COLO829 (cell line): ENCODE measurements at regions not wholly inside any gene's neighbourhood (a gene's known extent, or its start where the extent isn't known, plus 50 kb on each side); places are given as distances from the start of the nearest gene placed in this dataset.

Source experiments
- DNase-seq: peaks from one replicate; pipeline ENCODE4 v3.0.0; 2012; ENCODE audit warnings: low spot score

DNA sequence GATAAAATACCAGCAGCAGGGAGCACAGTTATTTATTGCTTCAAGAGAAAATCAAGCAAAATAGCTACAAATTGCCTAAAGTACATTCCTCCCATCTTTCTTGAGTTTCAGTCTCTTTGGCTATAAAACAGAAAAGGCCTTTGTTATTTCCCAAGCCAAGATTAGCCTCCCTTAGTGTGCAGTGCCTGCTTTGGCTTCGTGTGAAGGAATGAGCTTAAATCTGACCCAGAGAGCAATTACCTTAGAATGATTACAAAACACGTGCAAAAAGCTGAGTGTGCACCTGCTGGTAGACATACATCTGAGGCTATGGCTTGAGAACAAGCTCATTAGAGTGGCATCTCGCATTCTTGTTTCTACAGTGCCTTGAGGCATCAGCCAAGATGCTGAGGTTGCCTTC, 250.8 kb downstream of the C4orf33 start:
- no peak for DNase-seq

- DNase-seq = no peak
Measured at GRCh38 chr4:129350834-129351721, 255.1 kb downstream of the C4orf33 start.

DNA sequence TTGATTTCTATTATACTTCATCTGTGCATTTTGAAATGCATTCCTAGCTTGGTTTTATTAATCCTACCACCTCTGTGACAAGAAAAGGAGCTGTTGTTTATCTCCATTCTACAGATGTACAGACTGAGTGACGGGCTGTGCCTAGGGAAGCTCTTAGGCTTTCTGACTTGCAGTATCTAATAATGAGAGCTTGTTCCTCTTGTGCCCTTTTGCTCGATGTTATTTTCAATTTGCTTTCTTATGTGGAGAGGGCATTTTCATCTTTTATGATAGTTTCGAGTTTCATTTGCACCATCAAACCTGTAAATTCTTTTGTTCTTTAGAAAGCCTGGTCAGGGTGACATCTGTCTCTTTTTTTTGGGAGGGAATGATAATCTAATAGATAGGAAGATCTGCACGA, 256.5 kb downstream of the C4orf33 start:
- DNase-seq = no peak

GRCh38 chr4:129353490-129353889, 257.5 kb downstream of the C4orf33 start:
- no peak for DNase-seq

GRCh38 chr4:129355031-129355430, 259.1 kb downstream of the C4orf33 start:
- no peak for DNase-seq

- DNase-seq = no peak
Measured at GRCh38 chr4:129355516-129355915, 259.6 kb downstream of the C4orf33 start.

DNA sequence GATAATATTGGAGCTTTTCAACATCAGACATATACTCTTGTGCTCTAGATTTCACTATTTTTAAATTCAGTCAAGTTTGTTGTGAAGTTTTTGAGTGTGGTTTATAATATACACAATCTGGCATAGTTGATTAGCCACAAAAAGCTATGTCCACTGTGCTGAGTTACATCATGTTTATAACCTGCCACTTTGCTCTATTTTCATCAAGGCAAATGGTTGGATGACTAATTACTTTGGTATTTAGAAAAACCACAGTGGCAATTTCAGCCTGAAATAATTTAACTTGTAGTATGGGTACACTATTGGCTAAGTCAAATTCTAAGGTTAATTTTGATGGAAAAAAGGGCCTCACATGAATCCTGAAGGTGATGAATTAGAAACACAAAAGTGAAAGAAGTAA, 262.6 kb downstream of the C4orf33 start:
- DNase-seq = peak; percentile 32

- no peak for DNase-seq
Measured at GRCh38 chr4:129359461-129359860, 263.5 kb downstream of the C4orf33 start.

DNA sequence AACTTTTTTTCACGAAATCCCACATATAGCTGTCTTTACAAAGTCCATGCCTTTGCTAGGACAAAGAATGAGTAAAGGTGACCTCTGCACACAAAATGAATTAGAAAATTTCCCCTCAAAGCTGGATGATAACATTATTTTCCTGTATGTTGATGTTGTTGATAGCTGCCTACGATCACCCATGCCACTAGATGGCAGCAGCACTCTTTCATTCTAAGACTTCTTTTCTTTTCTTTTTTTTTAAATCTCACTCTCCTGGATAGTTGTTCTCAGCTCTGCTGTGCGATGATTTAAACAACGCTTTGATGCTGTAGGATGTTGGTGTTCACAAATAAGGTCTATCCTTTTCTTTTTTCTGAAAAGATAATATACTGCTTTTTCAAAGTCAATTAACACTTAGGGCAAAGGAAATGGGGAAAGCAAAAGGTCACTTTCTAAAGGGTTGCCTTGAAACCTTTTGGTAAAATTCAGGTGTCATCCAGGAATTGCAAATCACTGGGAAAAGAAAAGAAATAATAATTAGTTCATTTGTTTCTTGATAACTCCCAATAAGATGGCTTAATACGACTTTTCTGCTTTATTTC, 266.8 kb downstream of the C4orf33 start:
- DNase-seq = peak; percentile 78

DNA sequence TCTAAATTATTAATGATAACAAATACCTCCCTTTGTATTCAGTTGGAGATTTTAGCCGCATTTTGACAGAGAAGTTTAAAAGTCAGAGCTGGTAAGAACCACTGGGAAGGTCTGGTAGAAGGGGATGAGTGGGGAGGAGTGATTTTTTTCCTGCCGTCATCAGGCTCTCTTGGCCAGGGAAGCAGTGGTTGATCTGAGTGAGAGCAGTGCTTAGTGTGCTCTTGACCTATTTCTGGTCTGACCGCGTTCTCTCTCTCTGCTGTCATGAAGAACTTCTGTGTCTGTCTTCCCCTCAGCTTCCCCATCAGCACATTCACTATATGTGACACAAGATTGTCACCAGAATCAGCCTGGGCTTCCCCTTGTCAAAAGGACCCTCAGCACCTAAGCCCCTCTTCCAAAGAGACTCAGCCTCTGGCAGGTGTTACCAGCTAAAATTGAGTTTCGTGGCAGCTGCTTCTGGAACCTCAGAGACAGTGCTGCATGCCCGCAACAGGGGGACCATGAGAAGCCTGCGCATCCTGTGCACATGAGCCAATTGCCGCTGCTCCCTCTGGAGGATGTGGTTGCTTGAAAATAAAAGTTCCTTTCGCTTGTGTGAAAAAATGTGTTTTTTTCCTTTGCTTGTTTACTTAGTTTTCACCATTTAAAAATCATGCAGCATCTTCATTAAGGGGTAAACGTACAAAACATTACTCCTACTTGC, 268.9 kb downstream of the C4orf33 start:
- no peak for DNase-seq

DNA sequence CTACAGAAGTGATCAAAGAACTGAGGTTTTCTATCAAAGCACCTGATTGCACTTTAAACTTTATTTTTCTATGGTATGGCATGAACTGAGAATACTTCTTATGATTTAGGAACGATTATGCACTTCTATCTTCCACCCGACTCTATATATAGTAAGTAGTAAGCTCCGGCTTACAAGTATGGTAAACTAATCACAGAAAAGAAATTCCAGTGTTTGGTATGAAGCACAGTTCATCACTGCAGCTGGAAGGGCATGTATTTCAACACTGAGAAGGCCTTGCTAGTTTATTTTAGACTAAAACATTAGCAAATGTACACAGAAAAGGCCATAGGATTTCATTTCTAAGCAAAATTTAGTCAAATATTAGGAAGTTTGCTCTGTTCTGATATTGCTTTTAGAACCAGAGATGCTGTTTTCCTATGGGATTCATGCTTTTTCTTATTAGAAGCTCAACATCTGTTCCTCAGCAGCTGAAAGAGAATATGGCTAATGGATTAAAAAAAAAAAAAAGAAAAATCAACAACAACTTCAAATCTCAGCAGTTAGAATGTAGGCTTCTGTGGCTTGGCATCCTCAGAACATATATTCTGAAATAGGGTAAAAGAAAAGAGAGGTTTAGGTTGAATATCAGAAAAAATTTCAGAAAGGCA, 273.5 kb downstream of the C4orf33 start:
- DNase-seq = no peak

GRCh38 chr4:129371065-129371464, 275.1 kb downstream of the C4orf33 start:
- DNase-seq = no peak

GRCh38 chr4:129371926-129372325, 276.0 kb downstream of the C4orf33 start:
- DNase-seq = no peak

DNA sequence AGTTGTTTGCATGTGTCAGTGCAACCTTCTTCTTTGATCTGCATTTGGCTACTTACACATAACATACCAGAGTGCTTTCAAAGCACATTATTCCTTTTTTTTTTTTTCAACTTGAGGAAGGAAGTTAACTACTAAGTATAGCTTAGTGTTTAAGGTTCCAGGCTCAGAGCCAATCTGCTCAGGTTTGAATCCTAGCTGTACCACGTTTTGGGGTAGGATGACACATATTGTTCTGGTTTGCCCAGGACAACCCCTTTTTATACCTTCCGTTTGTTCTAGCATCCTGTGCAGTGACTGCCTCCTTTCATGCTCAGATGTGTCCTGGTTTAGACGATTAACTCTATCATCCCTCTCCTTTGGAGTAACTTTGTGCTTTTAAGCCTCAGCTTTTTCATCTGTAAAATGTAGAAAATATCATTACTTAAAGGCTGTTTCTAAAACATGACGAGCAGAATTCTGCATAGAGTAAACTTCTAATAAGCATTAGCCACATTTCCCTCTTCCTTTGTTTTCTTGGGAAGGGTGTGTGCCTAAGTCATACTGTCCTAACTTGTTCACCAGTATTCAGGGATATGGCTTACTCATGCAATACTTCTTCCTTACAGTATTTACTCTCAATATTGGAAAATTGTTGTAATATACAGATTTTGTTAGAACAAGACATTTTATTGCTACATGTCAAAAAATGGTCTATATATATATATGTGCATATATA, 281.3 kb downstream of the C4orf33 start:
- no peak for DNase-seq

DNA sequence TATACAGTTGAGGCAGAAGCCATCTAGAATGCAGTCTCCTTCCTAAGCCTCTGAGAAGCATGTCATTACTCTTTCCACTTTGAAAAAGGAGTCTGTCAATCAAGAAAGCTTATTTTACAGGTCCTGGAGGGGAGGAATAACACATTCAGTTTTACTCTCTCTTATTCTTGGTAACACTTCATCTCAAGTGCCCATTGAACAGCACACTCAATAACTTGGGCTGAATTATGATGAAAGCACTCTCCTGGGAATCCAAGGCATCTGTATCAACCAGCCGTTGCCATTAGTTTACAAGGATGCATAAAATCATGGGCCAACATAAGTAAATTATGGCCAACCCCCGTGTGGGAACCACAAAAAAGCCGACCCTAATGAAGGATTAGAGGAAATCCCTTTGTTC, 282.4 kb downstream of the C4orf33 start:
- no peak for DNase-seq

- no peak for DNase-seq
Measured at GRCh38 chr4:129379429-129379828, 283.5 kb downstream of the C4orf33 start.

DNA sequence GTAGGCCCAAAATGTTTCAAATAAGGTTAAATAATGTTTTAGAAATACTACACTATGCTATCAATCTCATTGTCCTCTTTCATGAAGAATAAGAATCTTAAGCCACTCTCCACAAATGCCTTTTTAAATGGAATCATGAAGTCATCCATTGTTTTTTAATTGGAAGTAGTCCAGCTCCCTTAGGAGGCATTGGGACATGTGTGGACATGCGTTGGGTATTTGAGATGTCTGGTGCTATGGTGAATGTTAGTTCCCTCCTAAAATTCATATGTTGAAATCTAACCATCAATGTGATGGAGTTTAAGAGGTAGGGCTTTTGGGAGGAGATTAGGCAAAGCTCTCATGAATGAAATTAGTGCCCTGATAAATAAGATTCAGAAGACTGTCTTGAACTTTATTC, 289.0 kb downstream of the C4orf33 start:
- no peak for DNase-seq

DNA sequence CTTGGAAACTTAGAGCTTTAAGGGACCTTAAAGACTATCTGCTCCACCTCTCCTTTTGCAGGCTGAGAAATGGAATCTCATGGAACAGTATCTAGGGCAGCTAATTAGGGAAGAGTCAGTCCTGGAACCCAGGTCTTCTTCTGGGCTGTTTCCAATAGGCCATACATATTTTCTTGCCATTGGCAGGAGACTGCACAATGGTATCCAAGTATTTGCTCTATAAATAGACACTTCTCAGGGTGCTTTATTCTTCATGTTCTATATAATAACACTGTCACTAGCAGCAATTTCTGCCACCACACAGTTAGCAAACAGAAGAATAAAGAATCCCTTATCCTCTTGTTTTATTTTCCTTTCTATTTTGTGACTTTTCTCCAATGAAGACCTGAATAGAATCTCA, 291.7 kb downstream of the C4orf33 start:
- no peak for DNase-seq

DNA sequence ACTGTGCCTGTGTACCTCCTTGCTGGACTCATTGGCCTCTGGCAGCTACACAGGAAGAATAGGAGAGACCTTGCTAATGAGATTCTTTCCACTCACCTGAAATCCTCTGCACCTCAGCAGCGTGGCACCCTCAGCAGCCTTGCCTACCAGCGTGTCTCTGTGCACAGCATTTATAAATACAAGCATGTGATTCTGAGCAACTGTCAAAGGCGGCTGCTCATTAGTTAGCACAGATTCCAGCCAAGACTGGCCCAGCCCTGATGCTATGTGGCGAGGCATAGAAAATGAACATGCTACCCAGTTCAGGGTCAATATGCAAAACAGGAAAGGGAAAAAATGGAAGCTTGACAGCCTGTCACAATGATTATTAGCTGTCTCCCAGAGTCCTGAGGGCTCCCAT, 298.0 kb downstream of the C4orf33 start:
- no peak for DNase-seq

GRCh38 chr4:129394635-129395034, 298.7 kb downstream of the C4orf33 start:
- DNase-seq = no peak

DNA sequence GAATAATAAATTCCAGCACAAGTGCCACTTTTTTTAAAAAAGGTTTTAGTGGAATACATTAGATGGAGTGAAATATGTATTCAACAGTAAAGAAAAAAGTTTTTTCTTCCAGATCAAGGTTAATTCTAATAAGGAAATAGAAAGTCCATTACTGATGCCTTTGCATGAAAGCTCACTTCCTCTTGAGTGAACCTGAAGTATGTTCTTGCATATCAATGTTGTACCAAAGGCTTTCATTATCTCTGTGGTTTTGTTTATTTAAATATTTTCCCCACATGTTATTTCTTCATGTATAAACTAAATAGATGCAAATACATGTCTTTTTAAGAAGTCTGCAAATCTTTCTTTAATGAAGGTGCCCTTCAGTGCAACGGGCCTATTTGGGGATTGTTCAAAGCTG, 307.9 kb downstream of the C4orf33 start:
- DNase-seq = no peak

- no peak for DNase-seq
Measured at GRCh38 chr4:129410115-129410514, 314.2 kb downstream of the C4orf33 start.
